HEK293 (cell line): ENCODE measurements at regions not wholly inside any gene's neighbourhood (a gene's known extent, or its start where the extent isn't known, plus 50 kb on each side); places are given as distances from the start of the nearest gene placed in this dataset.

Source experiments
- CTCF ChIA-PET: fragments of 350-600 bp; formaldehyde crosslinking; extraction: SDS; loops from one replicate; lab custom pipeline; 2021; ENCODE audit warnings: antibody characterized with exemption; lab: Yijun Ruan, JAX
- POLR2A ChIA-PET: fragments of 300-600 bp; formaldehyde crosslinking; extraction: SDS; loops from one replicate; lab custom pipeline; 2020; ENCODE audit warnings: antibody characterized with exemption, inconsistent platforms; lab: Yijun Ruan, JAX
- H3K27ac ChIP-seq: fragments of 200-500 bp; sonication (Bioruptor generic); 2 replicates; pipeline ENCODE4 v1.5.1; 2014; ENCODE audit warnings: low read depth, low read length, control low read depth, inconsistent platforms; ENCODE audit errors: extremely low read depth
- H3K36me3 ChIP-seq, 2 experiments: fragments of 200-500 bp in 1 of 2; sonication (Bioruptor generic) in 1 of 2; 1 replicate in 1 of 2; 2 replicates in 1 of 2; pipeline ENCODE4 v1.5.1; 2014 to 2017; ENCODE audit warnings: inconsistent platforms in 2 of 2, low read length in 2 of 2; ENCODE audit not compliant: control insufficient read depth in 2 of 2, insufficient read depth in 1 of 2
- H3K4me1 ChIP-seq: fragments of 200-500 bp; sonication (Bioruptor generic); 2 replicates; pipeline ENCODE4 v1.5.1; 2014; ENCODE audit warnings: mild to moderate bottlenecking, low read length, inconsistent platforms; ENCODE audit not compliant: control insufficient read depth, insufficient read depth
- H3K4me3 ChIP-seq: 2 replicates; pipeline ENCODE4 v1.5.1; 2011; ENCODE audit warnings: low read depth, mild to moderate bottlenecking, control low read depth, low read length, moderate library complexity
- H3K9me3 ChIP-seq: fragments of 200-500 bp; sonication (Bioruptor generic); 2 replicates; pipeline ENCODE4 v1.5.1; 2014; ENCODE audit warnings: low read depth, low read length, inconsistent platforms; ENCODE audit not compliant: control insufficient read depth, insufficient read depth
- BCL11B ChIP-seq: fragments of 450-650 bp; formaldehyde crosslinking; IDR thresholded peaks from 2 replicates; pipeline ENCODE4 v1.5.1; 2016; ENCODE audit warnings: low read depth, missing biosample characterization, missing genetic modification characterization
- GLIS2 ChIP-seq: fragments of 450-650 bp; formaldehyde crosslinking; IDR thresholded peaks from 2 replicates; pipeline ENCODE4 v1.5.1; 2016; ENCODE audit warnings: missing biosample characterization, missing genetic modification characterization
- MEIS1 ChIP-seq: sonication (generic); formaldehyde crosslinking; IDR thresholded peaks from 2 replicates; pipeline ENCODE4 v1.8.1; 2022; ENCODE audit warnings: missing genetic modification reagents, mild to moderate bottlenecking, borderline replicate concordance
- SALL2 ChIP-seq: fragments of 450-650 bp; formaldehyde crosslinking; IDR thresholded peaks from 2 replicates; pipeline ENCODE4 v1.5.0; 2017; ENCODE audit warnings: missing biosample characterization, mild to moderate bottlenecking, missing genetic modification characterization, borderline replicate concordance
- ZFP41 ChIP-seq: fragments of 450-650 bp; formaldehyde crosslinking; IDR thresholded peaks from 2 replicates; pipeline ENCODE4 v1.5.1; 2016; ENCODE audit warnings: missing biosample characterization, missing genetic modification characterization, borderline replicate concordance
- ZNF10 ChIP-seq: fragments of 450-650 bp; formaldehyde crosslinking; IDR thresholded peaks from 2 replicates; pipeline ENCODE4 v1.5.1; 2017; ENCODE audit warnings: missing biosample characterization, missing genetic modification characterization
- ZNF184 ChIP-seq: fragments of 450-650 bp; IDR thresholded peaks from 2 replicates; pipeline ENCODE4 v1.5.1; 2018; ENCODE audit warnings: missing biosample characterization, mild to moderate bottlenecking, missing genetic modification characterization
- ZNF221 ChIP-seq: fragments of 450-650 bp; formaldehyde crosslinking; IDR thresholded peaks from 2 replicates; pipeline ENCODE4 v1.5.1; 2017; ENCODE audit warnings: missing biosample characterization, missing genetic modification characterization, borderline replicate concordance
- ZNF266 ChIP-seq: fragments of 450-650 bp; formaldehyde crosslinking; IDR thresholded peaks from 2 replicates; pipeline ENCODE4 v1.5.1; 2016; ENCODE audit warnings: missing biosample characterization, missing genetic modification characterization, low read depth
- ZNF341 ChIP-seq: fragments of 450-650 bp; formaldehyde crosslinking; IDR thresholded peaks from 2 replicates; pipeline ENCODE4; 2016; ENCODE audit warnings: low read depth, missing biosample characterization, missing genetic modification characterization
- ZNF433 ChIP-seq: fragments of 450-650 bp; formaldehyde crosslinking; IDR thresholded peaks from 2 replicates; pipeline ENCODE4 v1.5.1; 2016; ENCODE audit warnings: missing biosample characterization, missing genetic modification characterization, low read depth
- ZNF544 ChIP-seq: fragments of 450-650 bp; formaldehyde crosslinking; IDR thresholded peaks from 2 replicates; pipeline ENCODE4 v1.5.0; 2017; ENCODE audit warnings: missing biosample characterization, missing genetic modification characterization
- ZNF654 ChIP-seq: fragments of 450-650 bp; formaldehyde crosslinking; IDR thresholded peaks from 2 replicates; pipeline ENCODE4 v1.5.1; 2016; ENCODE audit warnings: low read depth, missing biosample characterization, missing genetic modification characterization
- ZNF664 ChIP-seq: fragments of 450-650 bp; formaldehyde crosslinking; IDR thresholded peaks from 2 replicates; pipeline ENCODE4 v1.5.1; 2016; ENCODE audit warnings: missing biosample characterization, missing genetic modification characterization
- ZNF701 ChIP-seq: fragments of 450-650 bp; formaldehyde crosslinking; IDR thresholded peaks from 2 replicates; pipeline ENCODE4 v1.5.1; 2016; ENCODE audit warnings: missing biosample characterization, missing genetic modification characterization
- ZNF843 ChIP-seq: fragments of 450-650 bp; formaldehyde crosslinking; IDR thresholded peaks from 2 replicates; pipeline ENCODE4 v1.5.1; 2016; ENCODE audit warnings: missing biosample characterization, missing genetic modification characterization
- TF ChIP-seq, protein P1 (sequence below): fragments of 450-650 bp; formaldehyde crosslinking; optimal IDR thresholded peaks from 2 replicates; pipeline ENCODE3; 2016; ENCODE audit warnings: missing biosample characterization, mild to moderate bottlenecking, missing genetic modification characterization
- TF ChIP-seq, protein P2 (sequence below): fragments of 450-650 bp; formaldehyde crosslinking; IDR thresholded peaks from 2 replicates; pipeline ENCODE4 v1.5.1; 2016; ENCODE audit warnings: missing biosample characterization, missing genetic modification characterization
- TF ChIP-seq, protein P3 (sequence below): fragments of 450-650 bp; formaldehyde crosslinking; IDR thresholded peaks from 2 replicates; pipeline ENCODE4 v1.5.1; 2016; ENCODE audit warnings: missing biosample characterization, missing genetic modification characterization
- TF ChIP-seq, protein P4 (sequence below): fragments of 450-650 bp; formaldehyde crosslinking; conservative IDR thresholded peaks from 2 replicates; pipeline ENCODE4 v1.5.1; 2016; ENCODE audit warnings: low read depth, missing biosample characterization, missing genetic modification characterization
- TF ChIP-seq, protein P5 (sequence below): IDR thresholded peaks from 2 replicates; pipeline ENCODE4 v1.6.1; 2011; ENCODE audit warnings: mild to moderate bottlenecking, low read depth, low read length, borderline replicate concordance

DNA sequence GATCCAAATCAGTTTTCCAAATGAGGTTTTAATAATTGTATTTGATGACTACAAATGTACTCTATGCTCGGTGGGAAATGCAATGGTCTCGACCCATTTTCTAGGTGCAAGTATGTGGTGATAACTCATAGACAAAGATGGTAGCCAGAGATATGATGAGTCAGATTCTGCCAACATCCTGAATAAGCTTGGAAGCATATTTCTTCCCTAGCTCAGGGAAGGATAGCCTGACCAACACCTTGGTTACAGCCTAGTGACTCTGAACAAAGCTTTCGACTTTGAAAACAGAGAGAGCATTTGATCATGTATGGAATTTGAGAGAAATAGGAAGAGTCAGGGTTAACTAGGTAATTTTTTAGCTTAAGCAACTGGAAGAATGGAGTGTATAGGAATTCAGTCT is 128.3 kb upstream of the MYOCD start:
- TF ChIP-seq SALL2 (tag by site-specific recombination): no peak
- TF ChIP-seq BCL11B (tag by site-specific recombination): no peak
- TF ChIP-seq, protein P1, sequence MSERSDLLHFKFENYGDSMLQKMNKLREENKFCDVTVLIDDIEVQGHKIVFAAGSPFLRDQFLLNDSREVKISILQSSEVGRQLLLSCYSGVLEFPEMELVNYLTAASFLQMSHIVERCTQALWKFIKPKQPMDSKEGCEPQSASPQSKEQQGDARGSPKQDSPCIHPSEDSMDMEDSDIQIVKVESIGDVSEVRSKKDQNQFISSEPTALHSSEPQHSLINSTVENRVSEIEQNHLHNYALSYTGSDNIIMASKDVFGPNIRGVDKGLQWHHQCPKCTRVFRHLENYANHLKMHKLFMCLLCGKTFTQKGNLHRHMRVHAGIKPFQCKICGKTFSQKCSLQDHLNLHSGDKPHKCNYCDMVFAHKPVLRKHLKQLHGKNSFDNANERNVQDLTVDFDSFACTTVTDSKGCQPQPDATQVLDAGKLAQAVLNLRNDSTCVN (tag by site-specific recombination): no peak
- TF ChIP-seq ZNF341 (tag by site-specific recombination): no peak
- no peak for TF ChIP-seq ZNF10 (tag by site-specific recombination)
- TF ChIP-seq, protein P2, sequence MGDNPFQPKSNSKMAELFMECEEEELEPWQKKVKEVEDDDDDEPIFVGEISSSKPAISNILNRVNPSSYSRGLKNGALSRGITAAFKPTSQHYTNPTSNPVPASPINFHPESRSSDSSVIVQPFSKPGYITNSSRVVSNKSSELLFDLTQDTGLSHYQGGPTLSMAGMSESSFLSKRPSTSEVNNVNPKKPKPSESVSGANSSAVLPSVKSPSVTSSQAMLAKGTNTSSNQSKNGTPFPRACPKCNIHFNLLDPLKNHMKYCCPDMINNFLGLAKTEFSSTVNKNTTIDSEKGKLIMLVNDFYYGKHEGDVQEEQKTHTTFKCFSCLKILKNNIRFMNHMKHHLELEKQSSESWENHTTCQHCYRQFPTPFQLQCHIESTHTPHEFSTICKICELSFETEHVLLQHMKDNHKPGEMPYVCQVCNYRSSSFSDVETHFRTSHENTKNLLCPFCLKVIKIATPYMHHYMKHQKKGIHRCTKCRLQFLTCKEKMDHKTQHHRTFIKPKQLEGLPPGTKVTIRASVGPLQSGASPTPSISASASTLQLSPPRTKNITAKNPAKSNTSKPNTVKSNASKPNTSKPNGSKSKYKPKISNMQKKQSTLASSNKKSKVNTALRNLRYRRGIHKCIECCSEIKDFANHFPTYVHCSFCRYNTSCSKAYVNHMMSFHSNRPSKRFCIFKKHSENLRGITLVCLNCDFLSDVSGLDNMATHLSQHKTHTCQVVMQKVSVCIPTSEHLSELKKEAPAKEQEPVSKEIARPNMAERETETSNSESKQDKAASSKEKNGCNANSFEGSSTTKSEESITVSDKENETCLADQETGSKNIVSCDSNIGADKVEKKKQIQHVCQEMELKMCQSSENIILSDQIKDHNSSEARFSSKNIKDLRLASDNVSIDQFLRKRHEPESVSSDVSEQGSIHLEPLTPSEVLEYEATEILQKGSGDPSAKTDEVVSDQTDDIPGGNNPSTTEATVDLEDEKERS: no peak
- no peak for TF ChIP-seq ZNF433 (tag by site-specific recombination)
- no peak for TF ChIP-seq ZNF266 (tag by site-specific recombination)
- no peak for TF ChIP-seq ZNF701 (tag by site-specific recombination)
- no peak for TF ChIP-seq ZNF843 (tag by site-specific recombination)
- no peak for TF ChIP-seq ZNF184 (tag by site-specific recombination)
- no peak for TF ChIP-seq GLIS2 (tag by site-specific recombination)
- no peak for TF ChIP-seq ZNF544 (tag by site-specific recombination)
- TF ChIP-seq, protein P3, sequence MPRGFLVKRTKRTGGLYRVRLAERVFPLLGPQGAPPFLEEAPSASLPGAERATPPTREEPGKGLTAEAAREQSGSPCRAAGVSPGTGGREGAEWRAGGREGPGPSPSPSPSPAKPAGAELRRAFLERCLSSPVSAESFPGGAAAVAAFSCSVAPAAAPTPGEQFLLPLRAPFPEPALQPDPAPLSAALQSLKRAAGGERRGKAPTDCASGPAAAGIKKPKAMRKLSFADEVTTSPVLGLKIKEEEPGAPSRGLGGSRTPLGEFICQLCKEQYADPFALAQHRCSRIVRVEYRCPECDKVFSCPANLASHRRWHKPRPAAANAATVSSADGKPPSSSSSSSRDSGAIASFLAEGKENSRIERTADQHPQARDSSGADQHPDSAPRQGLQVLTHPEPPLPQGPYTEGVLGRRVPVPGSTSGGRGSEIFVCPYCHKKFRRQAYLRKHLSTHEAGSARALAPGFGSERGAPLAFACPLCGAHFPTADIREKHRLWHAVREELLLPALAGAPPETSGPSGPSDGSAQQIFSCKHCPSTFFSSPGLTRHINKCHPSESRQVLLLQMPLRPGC (tag by site-specific recombination): no peak
- no peaks in the 10 kb centered on the region; a peak in 1 of 3 replicates for H3K36me3 ChIP-seq
- peaks cover 3% of the 10 kb centered on the region; the same call in 1 of the 2 replicates for H3K4me1 ChIP-seq
- H3K27ac ChIP-seq: no peak overlapping the region
- no peaks in the 10 kb centered on the region for H3K9me3 ChIP-seq
- ChIA-PET POLR2A (no interaction called here), CTCF (interaction anchor here (0.7 to 2.3 kb wide), 3 partner anchors 8 to 129 kb away, joined by 3 to 17 read pairs (median 5); no protein-coding TSS in a partner anchor)
- no peak overlapping the region for H3K4me3 ChIP-seq

DNA sequence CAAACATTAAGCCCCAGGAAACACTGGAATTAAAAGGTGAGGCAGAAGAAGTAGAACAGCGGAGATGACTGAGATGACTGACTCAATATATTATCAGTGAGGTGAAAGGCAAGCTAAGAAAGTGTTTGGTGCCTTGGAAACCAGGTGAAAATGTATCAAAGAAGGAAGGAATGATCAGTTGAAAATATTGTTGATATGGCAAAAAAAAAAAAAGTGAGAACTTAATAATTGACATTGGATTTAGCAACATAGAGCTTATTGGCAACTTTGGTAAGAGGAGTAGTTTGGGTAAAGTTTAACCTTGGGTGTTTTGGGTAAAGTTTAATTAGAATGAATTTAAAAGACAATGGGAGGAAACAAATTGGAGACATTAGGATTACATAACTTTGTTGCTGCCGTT is 127.7 kb upstream of the MYOCD start:
- ChIA-PET POLR2A (no interaction called here), CTCF (interaction anchor here (0.7 to 2.3 kb wide), 3 partner anchors 8 to 129 kb away, joined by 3 to 17 read pairs (median 5); no protein-coding TSS in a partner anchor)
- no peak overlapping the region for H3K27ac ChIP-seq
- H3K4me3 ChIP-seq: no peak overlapping the region
- H3K9me3 ChIP-seq: no peaks in the 10 kb centered on the region
- H3K4me1 ChIP-seq: peaks cover 3% of the 10 kb centered on the region; the same call in 1 of the 2 replicates
- H3K36me3 ChIP-seq: no peaks in the 10 kb centered on the region; a peak in 1 of 3 replicates
- TF ChIP-seq ZNF221: no peak
- TF ChIP-seq, protein P4, sequence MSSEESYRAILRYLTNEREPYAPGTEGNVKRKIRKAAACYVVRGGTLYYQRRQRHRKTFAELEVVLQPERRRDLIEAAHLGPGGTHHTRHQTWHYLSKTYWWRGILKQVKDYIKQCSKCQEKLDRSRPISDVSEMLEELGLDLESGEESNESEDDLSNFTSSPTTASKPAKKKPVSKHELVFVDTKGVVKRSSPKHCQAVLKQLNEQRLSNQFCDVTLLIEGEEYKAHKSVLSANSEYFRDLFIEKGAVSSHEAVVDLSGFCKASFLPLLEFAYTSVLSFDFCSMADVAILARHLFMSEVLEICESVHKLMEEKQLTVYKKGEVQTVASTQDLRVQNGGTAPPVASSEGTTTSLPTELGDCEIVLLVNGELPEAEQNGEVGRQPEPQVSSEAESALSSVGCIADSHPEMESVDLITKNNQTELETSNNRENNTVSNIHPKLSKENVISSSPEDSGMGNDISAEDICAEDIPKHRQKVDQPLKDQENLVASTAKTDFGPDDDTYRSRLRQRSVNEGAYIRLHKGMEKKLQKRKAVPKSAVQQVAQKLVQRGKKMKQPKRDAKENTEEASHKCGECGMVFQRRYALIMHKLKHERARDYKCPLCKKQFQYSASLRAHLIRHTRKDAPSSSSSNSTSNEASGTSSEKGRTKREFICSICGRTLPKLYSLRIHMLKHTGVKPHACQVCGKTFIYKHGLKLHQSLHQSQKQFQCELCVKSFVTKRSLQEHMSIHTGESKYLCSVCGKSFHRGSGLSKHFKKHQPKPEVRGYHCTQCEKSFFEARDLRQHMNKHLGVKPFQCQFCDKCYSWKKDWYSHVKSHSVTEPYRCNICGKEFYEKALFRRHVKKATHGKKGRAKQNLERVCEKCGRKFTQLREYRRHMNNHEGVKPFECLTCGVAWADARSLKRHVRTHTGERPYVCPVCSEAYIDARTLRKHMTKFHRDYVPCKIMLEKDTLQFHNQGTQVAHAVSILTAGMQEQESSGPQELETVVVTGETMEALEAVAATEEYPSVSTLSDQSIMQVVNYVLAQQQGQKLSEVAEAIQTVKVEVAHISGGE (tag by site-specific recombination): no peak
- TF ChIP-seq ZNF654 (tag by site-specific recombination): no peak
- no peak for TF ChIP-seq ZNF664 (tag by site-specific recombination)
- TF ChIP-seq ZNF544 (tag by site-specific recombination): no peak
- no peak for TF ChIP-seq MEIS1
- TF ChIP-seq, protein P5, sequence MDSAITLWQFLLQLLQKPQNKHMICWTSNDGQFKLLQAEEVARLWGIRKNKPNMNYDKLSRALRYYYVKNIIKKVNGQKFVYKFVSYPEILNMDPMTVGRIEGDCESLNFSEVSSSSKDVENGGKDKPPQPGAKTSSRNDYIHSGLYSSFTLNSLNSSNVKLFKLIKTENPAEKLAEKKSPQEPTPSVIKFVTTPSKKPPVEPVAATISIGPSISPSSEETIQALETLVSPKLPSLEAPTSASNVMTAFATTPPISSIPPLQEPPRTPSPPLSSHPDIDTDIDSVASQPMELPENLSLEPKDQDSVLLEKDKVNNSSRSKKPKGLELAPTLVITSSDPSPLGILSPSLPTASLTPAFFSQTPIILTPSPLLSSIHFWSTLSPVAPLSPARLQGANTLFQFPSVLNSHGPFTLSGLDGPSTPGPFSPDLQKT: no peak
- TF ChIP-seq ZFP41 (tag by site-specific recombination): no peak
